B cell (primary cell): ENCODE measurements at regions not wholly inside any gene's neighbourhood (a gene's known extent, or its start where the extent isn't known, plus 50 kb on each side); places are given as distances from the start of the nearest gene placed in this dataset.

Experiments used
- EZH2 ChIP-seq: IDR thresholded peaks from 2 replicates; pipeline ENCODE4 v1.6.1; 2012; ENCODE audit warnings: borderline replicate concordance, low read depth, mild to moderate bottlenecking, moderate library complexity, low read length; ENCODE audit not compliant: insufficient read depth, poor library complexity, severe bottlenecking
- TF ChIP-seq, protein P1 (sequence below): fragments of 200-600 bp; IDR thresholded peaks from one replicate; pipeline ENCODE4 v1.8.0; 2022; ENCODE audit warnings: antibody characterized with exemption, mild to moderate bottlenecking

DNA sequence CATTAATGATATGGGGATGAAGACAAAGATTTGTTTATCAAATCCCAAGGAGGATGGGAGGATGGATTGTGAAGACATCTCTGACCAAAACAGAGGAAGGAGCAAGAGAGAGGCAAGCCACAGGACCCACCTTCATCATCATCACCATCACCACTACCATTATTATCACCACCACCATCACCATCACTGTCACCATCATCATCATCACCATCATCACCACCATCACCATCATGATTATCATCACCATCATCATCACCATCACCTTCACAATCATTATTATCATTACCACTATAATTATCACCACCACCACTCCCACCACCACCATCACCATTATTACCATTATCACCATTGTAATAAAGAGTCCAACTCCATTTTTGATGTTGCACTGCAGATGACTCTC, 482.5 kb downstream of the PTPRU start:
- TF ChIP-seq, protein P1, sequence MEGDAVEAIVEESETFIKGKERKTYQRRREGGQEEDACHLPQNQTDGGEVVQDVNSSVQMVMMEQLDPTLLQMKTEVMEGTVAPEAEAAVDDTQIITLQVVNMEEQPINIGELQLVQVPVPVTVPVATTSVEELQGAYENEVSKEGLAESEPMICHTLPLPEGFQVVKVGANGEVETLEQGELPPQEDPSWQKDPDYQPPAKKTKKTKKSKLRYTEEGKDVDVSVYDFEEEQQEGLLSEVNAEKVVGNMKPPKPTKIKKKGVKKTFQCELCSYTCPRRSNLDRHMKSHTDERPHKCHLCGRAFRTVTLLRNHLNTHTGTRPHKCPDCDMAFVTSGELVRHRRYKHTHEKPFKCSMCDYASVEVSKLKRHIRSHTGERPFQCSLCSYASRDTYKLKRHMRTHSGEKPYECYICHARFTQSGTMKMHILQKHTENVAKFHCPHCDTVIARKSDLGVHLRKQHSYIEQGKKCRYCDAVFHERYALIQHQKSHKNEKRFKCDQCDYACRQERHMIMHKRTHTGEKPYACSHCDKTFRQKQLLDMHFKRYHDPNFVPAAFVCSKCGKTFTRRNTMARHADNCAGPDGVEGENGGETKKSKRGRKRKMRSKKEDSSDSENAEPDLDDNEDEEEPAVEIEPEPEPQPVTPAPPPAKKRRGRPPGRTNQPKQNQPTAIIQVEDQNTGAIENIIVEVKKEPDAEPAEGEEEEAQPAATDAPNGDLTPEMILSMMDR: no peak
- no peak for TF ChIP-seq EZH2
